Epidermal melanocyte (primary cell): ENCODE measurements at regions not wholly inside any gene's neighbourhood (a gene's known extent, or its start where the extent isn't known, plus 50 kb on each side); places are given as distances from the start of the nearest gene placed in this dataset.

Experiments
- DNase-seq: peaks from one replicate; pipeline ENCODE4 v3.0.0; 2011; ENCODE audit warnings: low spot score; ENCODE audit not compliant: insufficient read length

DNA sequence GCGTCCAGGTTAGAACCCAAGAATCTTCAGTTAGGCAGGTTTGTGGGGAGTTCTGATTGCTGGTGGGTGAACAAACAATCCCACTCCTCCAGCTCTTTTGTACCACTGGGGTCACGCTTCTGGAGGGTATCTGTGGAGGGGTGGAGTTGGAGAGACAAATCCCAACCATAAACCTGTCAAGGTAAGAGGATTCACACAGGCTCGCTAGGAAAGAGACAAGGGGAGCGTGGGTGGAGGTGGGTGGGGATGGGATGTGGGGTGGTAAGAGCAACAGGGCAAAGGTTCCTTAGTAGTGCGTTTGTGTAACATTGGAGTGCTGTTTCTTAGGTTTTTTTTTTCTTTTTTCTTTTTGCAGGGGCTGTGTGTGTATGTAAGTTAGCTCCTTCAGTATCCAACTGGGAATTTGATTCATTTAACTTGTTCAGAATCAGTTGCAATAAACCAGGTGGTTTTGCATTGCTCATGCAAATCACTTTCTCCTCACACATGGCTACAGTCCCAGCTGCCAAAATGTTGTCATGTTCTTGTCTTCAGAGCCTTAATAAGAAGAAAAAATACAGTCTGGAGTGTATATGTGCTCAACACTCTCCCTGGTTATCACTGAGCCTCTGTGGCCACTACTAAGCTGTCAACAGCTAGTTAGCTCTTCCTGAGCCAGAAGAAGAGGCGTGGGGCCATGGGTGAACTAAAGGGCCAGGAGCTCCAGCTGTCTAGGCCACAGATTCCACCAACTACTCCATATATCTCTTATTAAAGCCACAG, 164.0 kb upstream of the RAD23B start:
- no peak for DNase-seq

GRCh38 chr9:107119735-107120134, 163.3 kb upstream of the RAD23B start:
- DNase-seq, result no peak

DNA sequence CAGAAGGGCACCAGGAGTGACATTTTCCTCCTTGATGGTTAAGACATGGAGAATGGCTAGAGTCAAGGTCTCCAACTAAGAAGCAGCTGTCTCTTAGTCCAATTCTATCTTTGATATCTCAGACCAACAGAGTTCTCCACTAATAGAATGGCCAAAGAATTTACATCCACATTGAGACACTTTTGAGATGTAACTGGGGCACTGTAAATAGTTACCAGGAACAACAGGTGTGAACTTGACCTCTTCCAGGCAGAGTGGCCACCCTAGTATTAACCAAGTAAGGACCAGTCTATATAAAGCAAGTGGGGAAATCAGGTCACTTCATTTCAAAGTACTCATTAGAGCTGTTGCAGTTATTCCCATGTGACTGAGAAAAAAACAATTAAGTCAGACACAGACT, 159.7 kb upstream of the RAD23B start:
- DNase-seq, result no peak

DNA sequence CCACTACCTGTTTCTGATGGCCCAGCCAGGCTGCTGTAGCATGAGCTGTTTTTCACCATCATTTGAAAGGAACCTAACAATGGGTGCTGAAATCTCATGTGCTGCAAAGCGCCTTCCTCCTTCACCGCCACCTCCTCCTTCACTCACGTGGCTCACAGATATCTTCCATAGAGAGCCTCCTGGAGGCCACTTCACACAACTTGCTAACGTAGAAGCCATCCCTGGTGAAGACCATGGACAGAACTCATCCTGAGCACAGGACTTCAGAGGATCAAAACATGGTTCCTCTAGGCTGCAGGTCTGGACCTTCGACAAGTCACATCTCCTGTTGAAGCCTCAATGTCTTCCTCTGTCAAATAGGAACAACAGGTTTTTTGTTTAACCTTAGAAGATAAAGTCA, 155.5 kb upstream of the RAD23B start:
- DNase-seq, result no peak

GRCh38 chr9:107131108-107131799, 151.8 kb upstream of the RAD23B start:
- no peak for DNase-seq

GRCh38 chr9:107136296-107136695, 146.8 kb upstream of the RAD23B start:
- no peak for DNase-seq

GRCh38 chr9:107137495-107138202, 145.4 kb upstream of the RAD23B start:
- peak; percentile 65 for DNase-seq

DNA sequence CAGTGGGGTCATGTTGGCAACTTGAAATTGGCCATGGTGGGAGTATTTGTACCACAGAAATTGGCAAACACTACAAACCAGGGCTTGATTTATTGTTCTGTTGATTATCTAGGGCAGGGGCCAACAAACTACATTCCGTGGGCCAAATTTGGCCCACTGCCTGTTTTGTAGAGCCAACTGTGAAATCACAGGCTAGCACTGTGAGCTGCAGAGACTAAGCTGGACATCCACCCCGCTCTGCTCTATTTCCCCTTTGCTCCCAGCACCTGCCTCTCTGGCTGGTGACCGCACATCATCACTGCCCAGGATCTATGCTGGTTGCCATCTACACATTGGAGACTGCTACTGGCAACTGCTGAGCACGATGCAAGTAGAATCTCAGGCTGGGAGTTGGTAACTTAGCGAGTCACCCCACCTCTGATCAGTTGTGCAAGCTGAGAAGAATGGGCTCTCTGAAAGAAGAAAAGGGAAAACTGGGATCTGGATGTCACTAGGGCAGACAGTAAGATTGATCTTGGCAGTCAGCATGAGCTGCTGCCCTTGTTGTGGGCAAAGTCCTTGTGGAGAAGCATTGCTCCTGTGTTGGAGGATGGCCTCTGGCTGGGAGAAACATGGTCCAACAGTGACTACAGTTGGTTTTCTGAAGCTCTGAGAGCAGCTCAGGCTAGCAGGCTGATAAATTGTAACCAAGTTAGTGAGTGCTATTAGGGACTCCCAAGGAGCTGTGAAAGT, 144.7 kb upstream of the RAD23B start:
- no peak for DNase-seq

GRCh38 chr9:107141967-107142366, 141.1 kb upstream of the RAD23B start:
- no peak for DNase-seq

DNA sequence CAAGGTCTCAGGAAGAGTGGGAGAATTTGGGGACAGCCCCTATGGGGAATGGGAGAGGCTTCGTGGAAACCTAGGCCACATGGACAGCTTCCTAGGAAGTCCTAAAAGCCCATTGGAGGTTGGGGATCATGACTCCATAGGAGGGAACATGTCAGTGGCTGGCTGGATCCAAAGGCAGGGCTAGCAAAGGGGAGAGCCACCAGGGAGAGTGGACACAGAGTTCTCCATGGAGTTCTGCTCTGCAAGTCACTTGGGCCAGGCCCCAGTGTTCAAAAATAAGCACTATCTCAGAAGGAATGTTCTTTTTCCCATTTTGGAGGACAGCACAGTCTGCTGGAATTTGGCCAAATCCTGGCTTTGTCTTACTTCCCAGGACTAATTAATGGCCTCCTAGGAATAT, 140.6 kb upstream of the RAD23B start:
- DNase-seq, result no peak

DNA sequence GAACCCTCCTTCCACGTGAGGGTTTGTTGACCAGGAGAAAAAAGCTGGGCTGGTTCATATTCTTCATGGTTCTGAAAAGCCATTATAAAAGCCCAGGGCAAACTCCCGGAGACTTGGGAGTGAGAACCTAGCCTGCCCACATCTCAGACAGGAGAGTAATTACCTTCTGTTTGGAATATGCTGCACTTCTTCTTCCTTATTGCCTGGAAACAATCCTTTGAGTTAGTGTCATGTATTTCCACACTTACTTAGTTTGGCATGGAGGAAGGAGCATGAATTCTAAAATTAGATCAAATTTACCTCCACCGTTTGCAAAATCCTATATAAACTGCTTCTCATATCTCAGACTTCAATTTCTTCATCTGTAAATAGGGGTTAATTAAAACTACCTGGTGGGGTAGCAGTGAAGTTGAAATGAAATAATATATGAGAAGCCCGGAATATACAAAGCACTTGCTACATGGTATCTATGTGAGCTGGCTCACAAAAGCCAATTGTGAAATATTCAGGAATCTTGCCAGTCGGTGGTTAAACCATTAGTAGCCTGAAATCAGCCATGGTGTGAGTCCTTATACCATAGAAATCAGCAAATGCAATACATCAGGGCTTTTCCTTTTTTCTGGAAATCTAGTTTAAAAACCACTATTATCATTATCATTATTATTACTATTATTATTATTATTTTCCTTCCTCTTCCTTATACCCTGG, 140.0 kb upstream of the RAD23B start:
- DNase-seq, result no peak

GRCh38 chr9:107144475-107144874, 138.6 kb upstream of the RAD23B start:
- DNase-seq, result no peak

GRCh38 chr9:107147134-107147533, 135.9 kb upstream of the RAD23B start:
- DNase-seq, result no peak

- no peak for DNase-seq
These were observed 134.9 kb upstream of the RAD23B start for GRCh38 chr9:107148216-107148615.

- DNase-seq, result no peak
These were observed 133.3 kb upstream of the RAD23B start for GRCh38 chr9:107149756-107150155.

DNA sequence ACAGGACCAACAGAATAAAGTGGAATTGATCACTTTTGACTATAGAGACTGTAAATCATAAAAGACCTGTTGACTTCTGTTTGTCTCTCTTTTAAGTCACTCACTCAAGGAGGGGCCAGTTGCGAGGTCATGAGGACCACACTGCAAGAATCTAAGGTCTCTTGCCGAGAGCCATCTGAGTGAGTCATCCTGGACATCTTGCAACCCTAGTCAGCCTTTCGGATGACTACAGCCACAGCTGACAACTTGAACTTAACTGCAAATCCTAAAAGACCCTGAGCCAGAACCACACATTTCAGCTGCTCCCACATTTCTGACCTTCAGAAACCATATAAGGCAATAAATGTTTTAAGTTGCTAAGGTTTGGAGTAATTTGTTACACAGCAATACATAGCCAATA, 129.7 kb upstream of the RAD23B start:
- no peak for DNase-seq

DNA sequence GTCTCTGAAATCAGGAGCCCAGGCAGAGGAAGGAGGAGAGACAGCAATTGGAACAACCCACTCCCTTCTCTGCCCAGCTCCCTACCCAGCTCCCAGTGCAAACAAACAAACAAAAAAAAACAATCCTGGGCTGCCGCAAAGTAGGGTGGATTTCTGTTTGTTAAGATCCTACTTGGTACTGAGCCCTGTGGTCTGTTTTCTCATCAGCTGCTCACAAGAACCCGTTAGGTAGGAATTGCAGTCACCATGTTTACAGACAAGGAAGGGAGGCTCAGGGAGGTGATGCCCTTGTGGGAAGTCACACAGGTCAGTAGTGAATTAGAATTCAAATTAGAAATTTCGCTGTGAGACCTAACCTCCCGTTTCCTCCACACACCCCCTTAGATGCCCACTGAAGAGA, 128.8 kb upstream of the RAD23B start:
- DNase-seq, result no peak

- DNase-seq, result no peak
These were observed 128.3 kb upstream of the RAD23B start for GRCh38 chr9:107154766-107155165.

GRCh38 chr9:107155244-107155817, 127.7 kb upstream of the RAD23B start:
- DNase-seq, result no peak

- DNase-seq, result peak; percentile 33
These were observed 124.8 kb upstream of the RAD23B start for GRCh38 chr9:107158321-107158720.

DNA sequence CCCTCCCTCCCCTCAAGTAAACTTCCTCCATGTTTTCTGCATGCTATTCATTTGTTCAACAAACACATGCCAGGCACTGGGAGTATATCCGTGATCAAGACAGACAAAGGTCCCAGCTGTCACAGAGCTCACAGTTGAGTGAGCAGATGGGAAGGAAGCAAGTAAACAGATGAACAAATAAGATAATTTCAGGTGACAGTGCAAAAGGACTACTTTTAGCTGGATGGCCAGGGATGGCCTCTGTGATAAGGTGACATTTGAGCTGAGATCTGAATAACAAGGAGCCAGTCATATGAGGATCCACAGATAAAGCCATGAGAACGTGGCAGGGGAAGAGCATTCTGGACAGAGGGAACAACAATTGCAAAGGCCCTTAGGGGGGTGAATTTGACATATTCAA, 121.7 kb upstream of the RAD23B start:
- DNase-seq, result no peak
